Muscle layer of duodenum (tissue), 2 donors: ENCODE measurements at regions not wholly inside any gene's neighbourhood (a gene's known extent, or its start where the extent isn't known, plus 50 kb on each side); places are given as distances from the start of the nearest gene placed in this dataset.

ENCODE experiments used
- H3K27ac ChIP-seq: one replicate; pipeline ENCODE4 v1.7.0; 2013; ENCODE audit warnings: mild to moderate bottlenecking, low read length
- H3K27me3 ChIP-seq: one replicate; pipeline ENCODE4 v1.7.0; 2013; ENCODE audit warnings: low read depth, mild to moderate bottlenecking, control low read depth, low read length
- H3K36me3 ChIP-seq, 2 donors: one replicate each; pipeline ENCODE4 v1.7.0; 2013; ENCODE audit warnings: low read length in 2 of 2, control low read depth in 1 of 2, mild to moderate bottlenecking in 1 of 2; ENCODE audit not compliant: insufficient read depth in 2 of 2, control insufficient read depth in 1 of 2
- H3K4me1 ChIP-seq, 2 donors: one replicate each; pipeline ENCODE4 v1.7.0; 2013; ENCODE audit warnings: low read length in 2 of 2, mild to moderate bottlenecking in 2 of 2, control low read depth in 1 of 2, moderate library complexity in 1 of 2; ENCODE audit not compliant: insufficient read depth in 2 of 2, control insufficient read depth in 1 of 2
- H3K4me3 ChIP-seq, 2 donors: one replicate each; pipeline ENCODE4 v1.7.0; 2013; ENCODE audit warnings: low read length in 2 of 2, low read depth in 1 of 2, mild to moderate bottlenecking in 1 of 2
- H3K9me3 ChIP-seq, 2 donors: one replicate each; pipeline ENCODE4 v1.7.0; 2013; ENCODE audit warnings: low read length in 2 of 2, control low read depth in 1 of 2, mild to moderate bottlenecking in 1 of 2; ENCODE audit not compliant: control insufficient read depth in 1 of 2
- donor health status: healthy.

- H3K36me3 ChIP-seq, result no peaks in the 10 kb centered on the region
- H3K27ac ChIP-seq, result no peak overlapping the region
- no peaks in the 10 kb centered on the region for H3K9me3 ChIP-seq
- H3K27me3 ChIP-seq, result no peaks in the 10 kb centered on the region
- H3K4me3 ChIP-seq, result no peak overlapping the region
- H3K4me1 ChIP-seq, result no peaks in the 10 kb centered on the region
Measured at GRCh38 chr10:107490389-107490788, 325.9 kb upstream of the SORCS1 start.

GRCh38 chr10:107487284-107487683 lies 322.8 kb upstream of the SORCS1 start:
- Histone ChIP-seq H3K4me1 (no peaks in the 10 kb centered on the region), H3K9me3 (no peaks in the 10 kb centered on the region), H3K4me3 (no peak overlapping the region), H3K36me3 (no peaks in the 10 kb centered on the region), H3K27ac (no peak overlapping the region), H3K27me3 (no peaks in the 10 kb centered on the region)

GRCh38 chr10:107485019-107485418 lies 320.5 kb upstream of the SORCS1 start:
- no peaks in the 10 kb centered on the region for H3K4me1 ChIP-seq
- H3K9me3 ChIP-seq, result no peaks in the 10 kb centered on the region
- no peaks in the 10 kb centered on the region for H3K36me3 ChIP-seq
- no peaks in the 10 kb centered on the region for H3K27me3 ChIP-seq
- no peak overlapping the region for H3K27ac ChIP-seq
- H3K4me3 ChIP-seq, result no peak overlapping the region

DNA sequence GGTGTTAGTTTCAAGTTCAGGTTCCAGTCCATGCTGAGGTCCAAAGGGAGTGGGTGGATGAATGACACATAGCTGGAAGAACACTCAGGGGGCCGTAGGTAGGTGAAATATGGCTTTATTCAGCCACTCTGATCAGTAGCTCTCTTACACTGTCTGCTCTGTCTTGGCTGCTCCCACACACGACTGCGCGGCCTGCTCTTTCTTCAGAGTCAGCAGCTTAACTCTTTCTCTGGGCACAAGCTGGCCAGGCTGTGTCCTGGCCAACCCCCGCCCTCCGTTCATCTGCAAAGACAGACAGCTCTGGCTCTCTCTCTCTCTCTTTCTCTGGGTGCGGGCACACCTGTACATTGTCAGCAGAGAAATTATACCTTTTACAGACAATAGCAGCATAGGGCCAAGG lies 317.4 kb upstream of the SORCS1 start:
- Histone ChIP-seq H3K9me3 (no peaks in the 10 kb centered on the region), H3K27me3 (no peaks in the 10 kb centered on the region), H3K36me3 (no peaks in the 10 kb centered on the region), H3K27ac (no peak overlapping the region), H3K4me1 (no peaks in the 10 kb centered on the region), H3K4me3 (no peak overlapping the region)

GRCh38 chr10:107481224-107481623 lies 316.7 kb upstream of the SORCS1 start:
- Histone ChIP-seq H3K36me3 (no peaks in the 10 kb centered on the region), H3K9me3 (no peaks in the 10 kb centered on the region), H3K4me1 (no peaks in the 10 kb centered on the region), H3K4me3 (no peak overlapping the region), H3K27ac (no peak overlapping the region), H3K27me3 (no peaks in the 10 kb centered on the region)

DNA sequence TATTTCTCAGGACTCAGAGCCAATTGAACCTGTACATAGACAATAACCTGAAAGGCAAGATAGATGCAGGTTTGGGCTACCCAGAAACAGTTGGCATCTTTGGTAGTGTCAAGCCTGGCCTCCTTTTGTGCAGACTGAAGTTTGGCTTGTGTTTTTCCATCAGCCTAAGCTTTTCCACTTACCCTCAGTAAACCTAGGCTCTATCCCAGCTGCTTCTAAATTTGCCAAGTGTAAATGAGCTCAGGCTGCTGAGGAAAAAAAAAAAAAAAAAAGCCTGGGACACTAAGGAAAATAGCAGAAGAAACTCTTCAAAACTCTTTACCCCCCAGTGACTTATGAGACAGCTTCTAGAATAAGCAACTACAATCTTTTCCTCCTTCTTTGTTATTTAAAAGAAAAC lies 316.3 kb upstream of the SORCS1 start:
- no peak overlapping the region for H3K27ac ChIP-seq
- H3K36me3 ChIP-seq, result no peaks in the 10 kb centered on the region
- H3K4me3 ChIP-seq, result no peak overlapping the region
- H3K27me3 ChIP-seq, result no peaks in the 10 kb centered on the region
- H3K4me1 ChIP-seq, result no peaks in the 10 kb centered on the region
- no peaks in the 10 kb centered on the region for H3K9me3 ChIP-seq

DNA sequence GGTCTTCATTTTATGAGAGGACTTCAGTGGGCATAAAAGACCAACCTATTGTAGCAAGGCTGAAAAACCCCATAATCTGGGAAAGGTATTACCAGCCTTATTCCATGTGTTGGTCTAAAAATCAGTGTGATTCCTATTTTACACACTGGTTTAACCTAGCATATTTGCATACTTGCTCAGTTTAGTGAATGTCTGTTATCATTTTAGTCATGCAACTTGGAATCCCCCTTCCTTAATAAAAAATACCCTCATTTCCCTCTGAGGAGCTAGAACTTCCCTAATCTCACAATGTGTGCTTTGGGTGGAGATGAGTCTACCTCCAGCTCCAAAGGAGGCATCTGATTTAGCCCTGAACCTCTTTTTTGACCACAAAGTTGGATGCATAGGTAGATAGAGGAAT lies 312.8 kb upstream of the SORCS1 start:
- H3K4me3 ChIP-seq, result no peak overlapping the region
- no peaks in the 10 kb centered on the region for H3K36me3 ChIP-seq
- H3K27me3 ChIP-seq, result no peaks in the 10 kb centered on the region
- H3K9me3 ChIP-seq, result no peaks in the 10 kb centered on the region
- no peaks in the 10 kb centered on the region for H3K4me1 ChIP-seq
- no peak overlapping the region for H3K27ac ChIP-seq

DNA sequence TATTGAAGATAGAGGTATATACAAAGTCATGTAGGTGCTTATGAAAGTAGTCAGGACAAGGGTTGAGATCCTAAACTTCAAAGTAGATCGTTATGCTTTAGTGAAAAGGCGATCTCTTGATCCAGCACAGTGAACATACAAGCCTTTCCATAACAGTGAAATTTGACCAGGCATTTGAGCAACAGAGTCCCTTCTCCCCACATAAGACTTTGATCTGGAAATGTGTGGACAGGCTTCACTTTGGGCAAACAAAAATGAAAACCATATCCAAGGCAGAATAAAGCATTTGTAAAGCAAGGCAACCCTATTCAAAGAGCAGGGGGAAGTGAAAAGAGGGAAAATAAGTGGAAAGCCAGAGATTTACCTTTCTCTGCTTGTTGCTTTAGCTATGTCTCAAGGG lies 311.9 kb upstream of the SORCS1 start:
- Histone ChIP-seq H3K4me1 (no peaks in the 10 kb centered on the region), H3K9me3 (no peaks in the 10 kb centered on the region), H3K27ac (no peak overlapping the region)

DNA sequence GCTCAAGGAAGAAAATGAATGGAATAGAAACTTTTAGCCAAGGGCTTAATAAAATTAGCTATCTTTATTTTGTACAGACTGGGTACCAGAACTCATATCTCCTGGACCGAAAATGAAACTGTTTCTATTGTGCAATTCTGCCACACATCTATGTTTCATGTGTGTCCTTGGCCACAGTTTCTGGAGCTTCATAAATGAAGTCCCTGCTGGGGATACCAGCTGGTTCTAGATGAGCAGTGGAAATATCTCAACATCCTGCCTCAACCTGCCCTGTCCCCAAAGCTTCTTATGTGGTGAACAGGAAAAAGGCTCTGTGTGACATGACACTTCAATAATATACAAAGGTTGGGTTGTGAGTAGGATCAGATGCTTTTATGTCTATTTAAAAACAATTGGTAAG lies 310.1 kb upstream of the SORCS1 start:
- Histone ChIP-seq H3K36me3 (no peaks in the 10 kb centered on the region), H3K4me3 (no peak overlapping the region), H3K27me3 (no peaks in the 10 kb centered on the region), H3K9me3 (no peaks in the 10 kb centered on the region), H3K27ac (no peak overlapping the region), H3K4me1 (no peaks in the 10 kb centered on the region)

More for the DNA sequence above, 311.9 kb upstream of the SORCS1 start:
- H3K4me3 ChIP-seq, result no peak overlapping the region
- no peaks in the 10 kb centered on the region for H3K27me3 ChIP-seq
- no peaks in the 10 kb centered on the region for H3K36me3 ChIP-seq

- Histone ChIP-seq H3K4me3 (no peak overlapping the region), H3K4me1 (no peaks in the 10 kb centered on the region), H3K9me3 (no peaks in the 10 kb centered on the region), H3K27me3 (no peaks in the 10 kb centered on the region), H3K27ac (no peak overlapping the region), H3K36me3 (no peaks in the 10 kb centered on the region)
Measured at GRCh38 chr10:107473225-107473624, 308.7 kb upstream of the SORCS1 start.

DNA sequence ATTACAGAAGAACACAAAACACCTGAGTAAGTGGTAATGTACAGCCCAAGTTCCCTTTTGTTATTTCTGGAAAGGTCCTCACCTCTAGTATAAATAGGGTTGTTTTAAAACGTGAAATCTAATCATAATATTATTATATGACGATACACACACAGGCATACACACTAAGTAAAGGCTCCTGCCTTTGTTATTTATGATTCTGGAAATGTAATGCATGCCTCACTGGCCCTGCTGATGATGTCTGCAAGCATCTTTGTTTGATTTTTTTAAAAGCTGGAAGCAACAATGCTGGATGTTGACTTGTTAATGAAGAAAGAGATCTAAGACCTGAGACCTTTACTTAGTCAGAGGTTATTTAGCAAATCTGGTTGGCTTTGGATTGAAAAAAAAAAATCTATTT lies 307.4 kb upstream of the SORCS1 start:
- Histone ChIP-seq H3K36me3 (no peaks in the 10 kb centered on the region), H3K9me3 (no peaks in the 10 kb centered on the region), H3K4me1 (no peaks in the 10 kb centered on the region), H3K27me3 (no peaks in the 10 kb centered on the region), H3K4me3 (no peak overlapping the region), H3K27ac (no peak overlapping the region)

DNA sequence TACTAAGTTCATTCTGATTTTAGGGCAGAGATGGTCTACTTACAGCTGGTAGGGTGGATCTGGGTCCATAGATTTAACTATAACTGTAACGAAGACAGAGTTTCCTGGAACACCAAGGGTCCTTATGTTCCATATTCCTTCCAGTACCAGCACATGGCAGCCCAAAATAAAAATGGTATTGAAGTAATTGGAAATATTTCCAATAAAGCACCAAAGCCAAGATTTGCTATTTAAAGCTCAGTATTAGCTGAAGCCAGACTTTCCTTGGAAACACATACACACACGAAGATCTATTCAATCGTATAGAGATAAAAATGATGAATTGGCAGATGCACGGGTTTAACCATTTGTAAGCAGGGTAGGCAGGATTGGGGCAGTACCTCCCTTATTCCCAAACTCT lies 289.1 kb upstream of the SORCS1 start:
- Histone ChIP-seq H3K27ac (no peak overlapping the region), H3K9me3 (no peaks in the 10 kb centered on the region), H3K4me1 (no peaks in the 10 kb centered on the region), H3K27me3 (no peaks in the 10 kb centered on the region), H3K36me3 (no peaks in the 10 kb centered on the region), H3K4me3 (no peak overlapping the region)
